Effector memory CD8-positive, alpha-beta T cell (primary cell): ENCODE measurements at regions not wholly inside any gene's neighbourhood (a gene's known extent, or its start where the extent isn't known, plus 50 kb on each side); places are given as distances from the start of the nearest gene placed in this dataset.

Experiments
- ATAC-seq: fragments of 150-1000 bp; cut with Tn5 transposase; replicated peaks from 2 replicates; pipeline ENCODE4 v1.10.0; 2021; ENCODE audit warnings: mild to moderate bottlenecking, moderate library complexity
- DNase-seq, 3 experiments: peaks; one replicate each; pipeline ENCODE4 v3.0.0; 2021
- H3K27ac Mint-ChIP-seq, 2 donors: one replicate each; pipeline ENCODE4 v1.8.0; 2022; ENCODE audit warnings: mild to moderate bottlenecking in 2 of 2, mixed read lengths in 2 of 2, moderate library complexity in 2 of 2
- H3K27me3 Mint-ChIP-seq, 2 donors: one replicate each; pipeline ENCODE4 v1.8.0; 2022; ENCODE audit warnings: mixed read lengths in 2 of 2
- H3K36me3 Mint-ChIP-seq: one replicate; pipeline ENCODE4 v1.8.0; 2022; ENCODE audit warnings: mild to moderate bottlenecking, moderate library complexity, mixed read lengths; ENCODE audit not compliant: insufficient read depth
- H3K4me1 Mint-ChIP-seq, 2 donors: one replicate each; pipeline ENCODE4 v1.8.0; 2022; ENCODE audit warnings: low read depth in 2 of 2, mixed read lengths in 2 of 2
- H3K4me3 Mint-ChIP-seq, 2 donors: one replicate each; pipeline ENCODE4 v1.8.0; 2022; ENCODE audit warnings: mild to moderate bottlenecking in 2 of 2, mixed read lengths in 2 of 2, moderate library complexity in 2 of 2
- H3K9me3 Mint-ChIP-seq, 2 donors: one replicate each; pipeline ENCODE4 v1.8.0; 2022; ENCODE audit warnings: mixed read lengths in 2 of 2

DNA sequence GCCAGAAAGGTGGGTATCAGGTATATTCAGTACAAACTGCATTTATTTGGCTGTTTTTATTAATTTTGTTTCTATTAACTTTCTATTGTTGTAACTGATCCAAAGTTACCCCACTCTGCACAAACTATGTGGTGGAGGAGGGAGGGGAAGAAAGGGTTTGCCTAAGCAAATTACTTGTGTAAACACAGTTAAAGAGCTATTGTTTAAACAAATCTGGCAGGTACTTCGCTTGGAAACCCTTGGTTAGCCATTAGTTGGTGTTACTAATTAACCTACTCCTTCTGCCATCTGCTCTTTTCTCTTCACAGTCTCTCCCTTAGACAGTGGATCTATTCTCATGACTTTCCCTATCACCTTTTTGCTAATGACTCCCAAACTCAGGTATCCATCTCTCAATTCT, 328.4 kb upstream of the NECTIN3 start:
- ATAC-seq: no peak
- no peaks in the 10 kb centered on the region for H3K9me3 Mint-ChIP-seq

DNA sequence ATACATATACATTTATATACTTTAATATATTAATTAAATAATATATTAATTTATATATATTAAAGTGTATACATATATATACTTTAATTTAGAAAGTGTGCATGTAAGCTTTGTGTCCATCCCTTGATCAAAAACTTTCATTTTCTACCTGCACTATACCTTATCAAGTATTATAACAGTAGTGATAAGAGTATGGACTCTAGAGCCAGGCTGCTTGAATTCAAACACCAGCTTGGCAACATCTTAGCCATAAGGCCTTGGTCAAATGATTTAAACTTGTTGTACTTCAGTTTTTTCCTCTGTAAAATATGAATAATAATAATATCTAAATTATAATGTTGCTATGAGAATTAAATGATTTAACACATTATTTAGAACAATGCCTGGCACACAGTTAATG, 327.6 kb upstream of the NECTIN3 start:
- H3K36me3 Mint-ChIP-seq: no peaks in the 10 kb centered on the region
- no peaks in the 10 kb centered on the region for H3K9me3 Mint-ChIP-seq

More for the DNA sequence above, 328.4 kb upstream of the NECTIN3 start:
- Mint-ChIP-seq H3K4me3 (no peak overlapping the region), H3K27me3 (no peaks in the 10 kb centered on the region), H3K27ac (no peak overlapping the region), H3K4me1 (no peaks in the 10 kb centered on the region), H3K36me3 (no peaks in the 10 kb centered on the region)
- DNase-seq: no peak

DNA sequence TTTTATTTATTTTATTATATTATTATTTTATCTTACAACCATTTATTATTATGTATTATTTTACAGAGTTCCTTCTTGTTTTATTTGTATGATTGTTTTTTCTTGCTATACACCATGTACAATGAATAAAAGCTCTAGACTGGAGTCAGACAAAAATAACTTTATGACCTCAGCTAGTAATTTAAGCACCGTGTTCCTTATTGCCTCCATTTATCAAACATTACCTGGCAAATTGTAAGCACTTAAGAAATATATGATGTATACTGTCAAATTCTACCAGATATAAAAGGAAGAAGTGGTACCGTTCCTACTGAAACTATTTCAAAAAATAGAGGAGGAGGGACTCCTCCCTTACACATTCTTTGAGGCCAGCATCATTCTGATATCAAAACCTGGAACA, 326.9 kb upstream of the NECTIN3 start:
- ATAC-seq: no peak
- H3K36me3 Mint-ChIP-seq: no peaks in the 10 kb centered on the region

More for the DNA sequence above, 327.6 kb upstream of the NECTIN3 start:
- Mint-ChIP-seq H3K4me3 (no peak overlapping the region), H3K27ac (no peak overlapping the region), H3K4me1 (no peaks in the 10 kb centered on the region), H3K27me3 (no peaks in the 10 kb centered on the region)
- no peak for DNase-seq
- ATAC-seq: no peak

DNA sequence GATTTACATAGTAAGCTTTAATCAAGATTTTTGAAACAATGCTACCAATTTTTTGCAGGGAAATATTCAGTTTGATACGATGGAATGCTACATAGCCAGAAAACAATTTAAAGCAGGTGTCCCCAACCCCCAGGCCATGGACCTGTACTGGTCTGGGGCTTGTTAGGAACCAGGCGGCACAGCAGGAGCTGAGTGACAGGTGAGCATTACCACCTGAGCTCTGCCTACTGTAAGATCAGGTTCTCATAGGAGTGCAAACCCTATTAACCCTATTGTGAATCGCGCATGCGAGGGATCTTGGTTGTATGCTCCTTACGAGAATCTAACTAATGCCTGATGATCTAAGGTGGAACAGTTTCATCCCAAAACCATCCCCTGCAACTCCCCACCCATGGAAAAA, 322.6 kb upstream of the NECTIN3 start:
- H3K27ac Mint-ChIP-seq: no peak overlapping the region
- H3K4me3 Mint-ChIP-seq: no peak overlapping the region
- ATAC-seq (no peak), DNase-seq (no peak)
- H3K9me3 Mint-ChIP-seq: no peaks in the 10 kb centered on the region
- H3K4me1 Mint-ChIP-seq: no peaks in the 10 kb centered on the region
- no peaks in the 10 kb centered on the region for H3K27me3 Mint-ChIP-seq
- H3K36me3 Mint-ChIP-seq: no peaks in the 10 kb centered on the region

More for the DNA sequence above, 326.9 kb upstream of the NECTIN3 start:
- Mint-ChIP-seq H3K27me3 (no peaks in the 10 kb centered on the region), H3K4me3 (no peak overlapping the region), H3K27ac (no peak overlapping the region), H3K9me3 (no peaks in the 10 kb centered on the region), H3K4me1 (no peaks in the 10 kb centered on the region)
- no peak for DNase-seq

DNA sequence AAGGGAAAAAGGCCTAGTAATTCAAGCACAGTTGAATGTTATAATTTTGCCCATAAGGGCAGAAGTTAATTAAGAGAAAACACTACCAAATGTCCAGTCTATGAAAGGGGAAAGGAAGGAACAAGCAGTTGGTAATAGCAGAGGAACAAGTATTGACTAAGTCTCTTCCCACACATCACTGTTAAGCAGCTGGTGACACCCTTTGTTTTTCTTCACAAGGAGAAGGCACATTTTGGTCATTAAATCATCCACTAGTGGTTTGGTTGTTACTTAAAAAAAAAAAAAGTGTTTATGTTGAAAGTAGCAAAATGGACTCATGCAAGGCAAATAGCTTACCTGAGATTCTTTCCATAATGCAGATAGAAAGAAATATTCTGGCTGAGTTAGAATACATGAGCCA, 321.4 kb upstream of the NECTIN3 start:
- DNase-seq (no peak), ATAC-seq (no peak)
- Mint-ChIP-seq H3K27me3 (no peaks in the 10 kb centered on the region), H3K9me3 (no peaks in the 10 kb centered on the region), H3K4me1 (no peaks in the 10 kb centered on the region), H3K27ac (no peak overlapping the region), H3K4me3 (no peak overlapping the region), H3K36me3 (no peaks in the 10 kb centered on the region)

DNA sequence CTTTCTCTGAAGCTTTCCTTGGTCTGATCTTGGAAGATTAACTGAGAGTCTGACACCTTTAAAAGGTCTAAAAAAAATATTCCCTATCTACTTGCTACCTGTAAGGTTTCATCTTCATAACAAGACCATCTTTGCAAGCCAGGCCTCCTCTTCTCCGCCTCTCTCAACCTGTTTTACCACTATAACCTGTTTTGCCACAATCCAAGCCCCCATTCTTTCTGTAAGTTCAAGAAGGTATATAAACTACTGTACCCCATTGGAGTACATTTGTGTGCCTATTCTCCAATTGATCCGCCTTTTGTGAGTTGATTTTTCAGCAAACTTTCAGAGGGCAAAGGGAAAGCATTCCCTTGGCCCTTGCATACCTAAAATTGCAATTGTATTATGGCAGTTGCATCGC, 319.3 kb upstream of the NECTIN3 start:
- Mint-ChIP-seq H3K27me3 (no peaks in the 10 kb centered on the region), H3K36me3 (no peaks in the 10 kb centered on the region), H3K4me1 (no peaks in the 10 kb centered on the region), H3K27ac (no peak overlapping the region), H3K4me3 (no peak overlapping the region), H3K9me3 (no peaks in the 10 kb centered on the region)
- ATAC-seq (no peak), DNase-seq (no peak)

DNA sequence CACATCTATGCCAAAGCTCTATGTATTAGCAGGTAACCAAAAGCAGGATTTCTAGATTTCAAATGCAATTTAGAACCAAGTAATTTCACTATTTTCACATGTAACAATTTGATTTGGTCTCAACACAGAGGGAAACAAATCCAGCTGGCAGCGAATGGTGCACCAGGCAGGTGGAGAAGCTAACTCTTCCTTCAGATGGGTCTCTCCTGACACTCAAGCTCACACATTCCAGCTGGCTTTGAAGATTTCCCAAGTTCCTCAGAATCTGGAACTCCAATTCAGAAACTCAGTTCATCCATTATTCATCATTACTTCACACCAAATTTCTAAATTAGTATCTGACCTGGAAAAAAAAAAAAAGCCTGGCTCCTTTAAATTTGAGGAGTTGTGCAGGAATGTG, 318.1 kb upstream of the NECTIN3 start:
- Mint-ChIP-seq H3K4me3 (no peak overlapping the region), H3K27ac (no peak overlapping the region), H3K9me3 (no peaks in the 10 kb centered on the region), H3K4me1 (no peaks in the 10 kb centered on the region), H3K36me3 (no peaks in the 10 kb centered on the region), H3K27me3 (no peaks in the 10 kb centered on the region)
- ATAC-seq (no peak), DNase-seq (no peak)

DNA sequence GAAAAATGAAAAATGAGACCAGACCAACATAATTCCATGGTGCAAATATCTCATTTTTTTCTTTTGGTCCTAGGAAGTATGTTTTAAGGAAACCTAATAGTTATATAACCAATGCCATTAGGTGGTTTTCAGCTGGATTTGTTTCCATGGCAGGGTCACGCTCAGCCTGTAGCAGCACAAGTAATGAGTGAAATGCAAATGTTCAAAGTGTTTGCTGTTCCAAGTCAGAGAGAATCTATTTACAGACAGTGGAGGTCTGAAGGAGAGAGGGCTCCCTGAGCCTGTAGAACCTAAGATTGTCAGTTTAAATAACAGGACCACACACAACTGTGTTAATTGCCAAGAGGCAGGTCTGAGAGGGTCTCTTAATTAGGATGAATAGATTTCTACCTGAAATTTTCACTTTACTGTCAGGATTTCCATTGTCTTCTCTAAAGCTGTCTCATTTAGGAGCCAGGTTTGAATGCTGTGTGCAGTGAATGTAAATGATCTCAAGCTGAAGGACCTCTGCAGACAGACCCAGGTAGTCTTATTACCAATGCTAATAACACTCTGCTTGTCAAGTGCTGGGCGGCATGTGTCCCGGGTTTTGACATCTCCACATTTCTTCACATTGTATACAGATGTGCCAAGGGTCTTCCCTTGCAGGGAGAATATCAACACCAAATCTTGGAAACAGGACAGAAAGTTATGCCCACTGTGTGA, 317.3 kb upstream of the NECTIN3 start:
- Mint-ChIP-seq H3K4me3 (no peak overlapping the region), H3K36me3 (no peaks in the 10 kb centered on the region), H3K4me1 (no peaks in the 10 kb centered on the region), H3K27me3 (no peaks in the 10 kb centered on the region), H3K27ac (no peak overlapping the region), H3K9me3 (no peaks in the 10 kb centered on the region)
- DNase-seq (no peak), ATAC-seq (no peak)

DNA sequence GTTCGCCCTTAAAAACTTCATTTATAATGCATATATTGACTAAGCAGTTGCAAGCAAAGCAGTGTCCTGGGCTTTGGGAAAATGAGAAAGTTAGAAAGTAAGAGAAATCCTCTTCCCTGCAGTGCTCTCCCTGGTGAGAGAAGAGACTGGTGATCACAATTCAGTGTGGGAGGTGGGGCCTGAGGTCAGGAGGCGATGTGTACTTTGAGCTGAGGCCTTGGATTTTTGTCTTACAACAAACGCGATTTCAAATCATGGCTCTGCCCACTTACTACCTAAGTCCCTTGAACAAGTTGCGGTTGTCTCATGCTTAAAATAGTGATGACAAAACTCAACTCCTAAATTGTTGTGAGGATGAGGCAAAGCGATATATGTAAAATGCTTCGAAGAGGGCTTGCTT, 316.3 kb upstream of the NECTIN3 start:
- H3K36me3 Mint-ChIP-seq: no peaks in the 10 kb centered on the region
- no peaks in the 10 kb centered on the region for H3K4me1 Mint-ChIP-seq
- ATAC-seq: no peak
- peaks cover 0 to 1% of the 10 kb centered on the region in 2 donors for H3K9me3 Mint-ChIP-seq
- no peak overlapping the region for H3K27ac Mint-ChIP-seq
- no peak overlapping the region for H3K4me3 Mint-ChIP-seq
- H3K27me3 Mint-ChIP-seq: no peaks in the 10 kb centered on the region
- DNase-seq: no peak

DNA sequence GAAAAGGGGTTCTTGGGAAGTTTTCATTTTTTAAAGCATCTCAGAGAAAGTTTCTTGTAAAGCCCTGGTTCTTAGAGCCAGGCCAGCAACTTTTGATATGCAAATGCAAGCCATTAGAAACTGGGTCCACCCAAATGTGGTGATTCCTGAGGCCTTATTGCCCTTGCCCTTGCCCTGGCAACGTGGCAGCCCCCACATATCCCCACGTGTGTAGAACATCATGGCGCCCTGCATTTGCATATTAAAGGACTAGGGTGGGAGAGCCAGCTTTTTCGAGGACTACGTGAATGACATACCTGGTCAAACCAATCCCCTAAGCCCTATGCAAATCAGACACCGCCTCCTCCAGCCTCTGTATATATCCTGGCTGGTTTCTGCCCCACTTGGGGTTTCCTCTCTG, 314.9 kb upstream of the NECTIN3 start:
- Mint-ChIP-seq H3K4me3 (no peak overlapping the region), H3K27ac (no peak overlapping the region), H3K27me3 (no peaks in the 10 kb centered on the region), H3K4me1 (no peaks in the 10 kb centered on the region), H3K36me3 (no peaks in the 10 kb centered on the region), H3K9me3 (peaks cover 0 to 1% of the 10 kb centered on the region in 2 donors)
- DNase-seq: no peak
- ATAC-seq: no peak

DNA sequence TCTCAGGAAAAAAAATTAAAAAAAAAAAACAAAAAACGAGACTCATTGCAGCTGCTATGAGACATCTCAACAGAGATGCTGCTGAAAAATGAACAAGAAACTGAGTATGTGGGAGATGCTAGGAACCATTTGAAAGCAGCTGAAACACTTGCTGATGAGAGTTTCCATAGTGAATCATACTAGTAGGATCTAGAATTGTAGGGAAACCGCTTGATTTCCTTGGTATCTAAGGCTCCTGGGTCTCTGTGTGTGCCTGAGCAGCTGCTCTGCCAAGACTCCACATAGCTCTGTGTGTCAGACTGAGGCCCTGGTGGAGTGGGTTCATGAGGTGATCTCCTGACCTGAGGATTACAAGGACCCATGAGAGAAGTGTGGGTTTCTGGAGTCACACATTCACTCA, 313.4 kb upstream of the NECTIN3 start:
- no peak for DNase-seq
- Mint-ChIP-seq H3K4me1 (no peaks in the 10 kb centered on the region), H3K4me3 (no peak overlapping the region), H3K27me3 (no peaks in the 10 kb centered on the region), H3K27ac (no peak overlapping the region), H3K36me3 (no peaks in the 10 kb centered on the region), H3K9me3 (peaks cover 0 to 1% of the 10 kb centered on the region in 2 donors)
- no peak for ATAC-seq

DNA sequence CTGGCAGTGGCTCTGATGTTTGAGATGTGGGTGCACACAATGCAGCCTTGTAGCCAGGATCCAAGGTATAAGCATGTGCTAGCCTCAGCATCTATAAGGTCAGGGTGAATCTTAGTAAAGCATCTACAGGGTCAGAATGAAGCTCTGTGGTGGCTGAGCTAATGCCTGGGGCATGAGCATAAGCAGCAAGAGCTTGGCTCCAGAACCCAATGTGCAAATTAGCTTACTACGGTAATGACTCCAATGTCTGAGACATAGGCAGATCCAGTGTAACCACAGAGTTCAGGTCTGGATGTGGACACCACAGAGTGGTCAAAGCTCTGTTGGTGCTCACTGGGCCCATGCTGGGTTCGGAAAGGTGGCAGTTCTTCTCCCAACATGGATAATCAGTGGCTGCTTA, 304.5 kb upstream of the NECTIN3 start:
- no peak overlapping the region for H3K4me3 Mint-ChIP-seq

DNA sequence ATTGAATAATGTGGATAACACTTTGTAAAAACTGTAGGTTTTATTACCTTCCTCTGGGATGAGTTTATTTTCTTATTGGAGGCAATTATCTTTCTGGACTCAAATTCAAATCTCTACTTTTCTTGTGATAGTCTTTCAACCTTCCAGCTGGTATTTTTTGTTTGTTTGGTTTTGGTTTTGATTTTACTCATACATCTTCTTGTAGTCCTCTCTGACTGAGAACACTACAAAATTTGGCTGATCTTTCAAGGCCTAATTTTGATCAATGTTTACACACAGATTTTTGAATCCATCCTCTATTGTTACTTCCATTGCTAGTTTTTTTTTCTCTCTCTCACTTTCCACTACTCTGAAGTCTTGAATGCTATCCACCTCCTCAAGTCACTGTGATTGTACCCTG, 303.8 kb upstream of the NECTIN3 start:
- Mint-ChIP-seq H3K9me3 (no peaks in the 10 kb centered on the region), H3K27ac (no peak overlapping the region), H3K36me3 (no peaks in the 10 kb centered on the region), H3K27me3 (no peaks in the 10 kb centered on the region), H3K4me1 (no peaks in the 10 kb centered on the region), H3K4me3 (no peak overlapping the region)
- DNase-seq (no peak), ATAC-seq (no peak)

More for the DNA sequence above, 304.5 kb upstream of the NECTIN3 start:
- Mint-ChIP-seq H3K4me1 (no peaks in the 10 kb centered on the region), H3K36me3 (no peaks in the 10 kb centered on the region), H3K9me3 (no peaks in the 10 kb centered on the region), H3K27me3 (no peaks in the 10 kb centered on the region), H3K27ac (no peak overlapping the region)
- DNase-seq: no peak
- ATAC-seq: no peak

DNA sequence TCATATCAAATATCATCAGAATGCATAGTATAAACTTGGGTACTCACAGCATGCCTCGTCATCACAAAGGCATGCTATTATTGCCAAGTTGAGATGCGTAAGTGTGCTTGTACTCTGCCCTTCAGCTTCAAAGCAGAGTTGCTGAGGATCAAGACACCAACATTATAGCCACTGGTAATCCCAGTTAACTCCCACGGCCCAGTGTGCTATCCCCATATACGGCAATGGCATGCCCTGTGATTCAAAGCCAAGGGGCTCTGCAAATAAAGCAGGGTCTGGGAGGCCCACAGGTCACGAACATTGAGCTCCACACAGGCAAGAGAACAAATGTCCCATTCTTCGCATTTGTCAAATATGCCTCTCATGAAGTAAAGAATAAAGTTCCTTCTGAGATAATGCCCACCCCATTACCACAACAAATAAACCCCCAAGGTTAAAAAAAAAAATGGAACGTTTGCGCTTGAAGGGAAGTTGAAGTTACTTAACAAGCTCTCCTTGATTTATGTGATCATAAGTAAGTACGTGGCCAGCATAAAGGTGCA, 298.1 kb upstream of the NECTIN3 start:
- H3K4me1 Mint-ChIP-seq: no peaks in the 10 kb centered on the region
- no peak overlapping the region for H3K4me3 Mint-ChIP-seq
- ATAC-seq: no peak
- no peaks in the 10 kb centered on the region for H3K27me3 Mint-ChIP-seq
- no peaks in the 10 kb centered on the region for H3K36me3 Mint-ChIP-seq
- H3K27ac Mint-ChIP-seq: no peak overlapping the region
- no peaks in the 10 kb centered on the region for H3K9me3 Mint-ChIP-seq
- no peak for DNase-seq
